ENCODE measurements at regions not wholly inside any gene's neighbourhood (a gene's known extent, or its start where the extent isn't known, plus 50 kb on each side); places are given as distances from the start of the nearest gene placed in this dataset.

DNA sequence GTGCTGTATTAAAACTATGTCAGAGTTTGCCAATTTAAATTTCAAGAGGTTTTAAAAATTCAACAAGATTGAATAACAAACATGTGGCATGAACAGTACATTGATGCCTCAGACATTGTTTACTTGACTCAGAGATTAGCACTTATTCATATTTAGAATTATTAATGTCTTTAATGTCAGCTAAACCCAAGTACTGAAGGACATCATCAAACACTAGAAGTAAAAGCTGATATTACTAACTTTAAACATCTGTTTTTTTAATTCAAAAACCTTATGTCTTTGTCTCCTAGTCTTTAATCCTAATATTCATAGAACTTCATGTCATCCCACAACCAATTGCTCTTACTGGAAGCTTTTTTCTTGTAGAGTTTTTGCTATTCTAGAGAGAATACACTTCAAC, 406.2 kb upstream of the PCDH7 start:
- no peak for DNase-seq (ENCODE audit: low read depth)

DNA sequence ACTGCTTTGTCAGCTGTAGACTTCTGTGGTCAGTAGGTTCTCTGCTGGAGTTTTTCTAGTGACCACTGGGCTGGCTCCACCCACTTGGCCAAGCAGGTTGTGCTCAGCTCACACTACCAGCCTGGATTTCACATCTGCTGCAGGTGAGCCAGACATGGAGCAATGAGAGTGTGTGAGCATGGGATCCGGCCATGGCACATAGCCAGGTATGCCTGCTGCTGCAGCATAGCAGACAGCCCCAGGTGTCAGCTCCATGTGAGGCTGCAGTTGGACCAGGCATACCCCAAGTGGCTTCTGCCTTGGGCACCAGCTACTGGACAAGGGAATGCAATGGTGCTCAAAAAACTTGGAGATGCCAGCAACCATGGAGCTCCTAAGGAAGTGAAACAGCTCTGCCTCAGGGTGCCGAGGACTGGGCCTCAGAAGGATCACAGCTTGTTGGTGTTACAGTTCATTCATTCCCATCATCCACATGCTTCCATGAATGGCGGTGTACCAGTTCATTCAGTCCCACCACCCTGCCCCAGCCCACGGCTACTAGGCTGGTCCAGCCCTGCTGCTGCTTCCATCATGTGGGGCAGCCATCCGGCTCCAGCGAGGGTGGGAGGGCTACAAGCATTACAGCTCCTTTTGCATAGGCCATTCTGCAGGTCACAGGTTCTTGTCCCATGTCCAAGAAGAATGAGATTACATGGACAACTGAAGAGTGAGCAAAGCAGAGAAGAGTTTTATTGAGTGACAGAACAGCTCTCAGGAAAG, 389.1 kb upstream of the PCDH7 start:
- DNase-seq (ENCODE audit: low read depth): no peak

DNA sequence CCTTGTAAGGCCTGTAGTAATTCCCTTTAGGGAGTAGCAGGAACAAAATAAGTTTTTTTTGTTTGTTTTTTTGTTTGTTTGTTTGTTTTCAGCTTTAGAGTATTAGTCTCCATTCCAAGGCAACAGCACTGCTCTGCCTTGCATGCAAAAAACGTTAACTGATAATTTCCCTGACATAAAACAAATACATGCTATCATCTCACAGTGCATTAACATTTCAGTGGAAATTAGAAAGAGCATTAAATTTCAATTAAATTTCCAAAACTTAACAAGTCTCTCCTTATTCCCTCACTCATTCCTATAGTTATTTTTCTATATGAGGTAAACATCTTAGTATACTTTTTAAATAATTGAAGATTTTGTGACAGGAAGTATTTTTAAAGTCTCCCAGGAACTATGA, 378.4 kb upstream of the PCDH7 start:
- no peak for DNase-seq (ENCODE audit: low read depth)

DNA sequence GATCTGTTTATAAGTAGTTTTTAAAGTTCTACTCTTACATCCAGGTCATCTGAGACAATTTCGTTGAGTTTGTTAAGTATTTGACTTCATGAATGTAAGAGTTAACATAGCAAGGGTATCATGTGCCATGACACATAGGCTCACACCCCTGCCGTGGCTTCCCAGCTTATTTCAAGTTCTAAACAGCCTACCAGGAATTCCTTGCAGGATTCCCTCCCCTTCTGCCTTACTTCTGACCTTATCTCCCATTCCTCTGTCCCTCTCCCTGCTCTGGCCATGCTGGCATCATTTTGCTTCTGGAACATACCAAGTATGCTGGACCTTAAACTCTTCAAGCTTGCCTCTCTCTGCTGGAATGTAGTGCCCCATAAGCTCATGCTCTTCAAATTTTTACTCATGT, 369.9 kb upstream of the PCDH7 start:
- DNase-seq (ENCODE audit: low read depth): no peak

DNA sequence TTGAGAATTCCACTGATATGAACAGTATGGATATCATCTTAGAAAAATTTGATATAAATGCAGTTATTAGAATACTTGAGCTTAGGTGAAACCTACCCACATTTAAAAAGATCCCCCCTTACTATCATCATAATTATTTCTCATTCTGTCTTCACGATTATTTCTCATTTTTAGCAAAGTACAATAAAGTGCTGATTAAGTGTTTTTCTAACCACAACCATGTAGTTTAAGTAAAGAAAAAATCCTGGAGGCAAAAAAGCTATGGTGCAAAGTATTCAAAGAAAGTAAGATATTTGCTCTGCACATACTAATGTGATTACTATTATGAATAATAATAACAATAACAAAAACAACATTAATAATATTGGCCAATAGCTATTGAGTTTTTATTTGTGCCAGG, 365.6 kb upstream of the PCDH7 start:
- no peak for DNase-seq (ENCODE audit: low read depth)

DNA sequence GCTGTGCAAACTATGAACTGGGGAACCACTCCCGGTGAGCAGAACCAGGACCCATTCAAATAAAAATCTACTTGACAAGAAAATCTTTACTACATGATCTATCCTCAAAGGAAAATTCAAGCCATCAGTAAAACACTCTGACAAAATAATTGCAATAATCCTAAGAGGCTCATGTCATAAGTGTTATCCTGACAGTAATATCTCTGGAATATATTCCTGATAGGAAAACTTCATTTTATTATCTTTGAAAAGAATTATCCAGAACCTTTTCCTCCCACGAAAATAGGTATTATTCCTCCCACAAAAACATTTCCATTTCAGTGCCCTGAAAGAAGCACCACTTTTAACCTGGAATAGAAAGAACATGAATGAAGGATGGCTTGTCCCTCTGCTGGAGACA, 357.7 kb upstream of the PCDH7 start:
- DNase-seq (ENCODE audit: low read depth): no peak

DNA sequence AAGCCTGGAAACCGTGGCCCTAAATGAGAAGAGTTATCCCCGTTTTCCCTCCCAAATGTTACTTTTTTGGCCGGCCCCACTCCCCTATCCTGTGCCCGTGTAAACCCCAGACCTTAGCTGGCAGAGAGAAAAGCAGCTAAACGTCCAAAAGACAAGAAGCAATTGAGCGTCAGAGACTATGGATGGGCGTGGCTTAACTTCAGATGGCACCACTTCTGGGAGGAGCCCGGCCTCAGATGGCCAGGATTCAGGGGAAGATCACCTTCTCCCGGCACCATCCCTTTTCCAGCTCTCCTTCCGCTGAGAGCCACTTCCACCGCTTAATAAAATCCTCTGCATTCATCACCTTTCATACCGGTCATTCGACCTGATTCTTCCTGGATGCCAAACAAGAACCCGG, 350.1 kb upstream of the PCDH7 start:
- peak; percentile 10 for DNase-seq (ENCODE audit: low read depth)

DNA sequence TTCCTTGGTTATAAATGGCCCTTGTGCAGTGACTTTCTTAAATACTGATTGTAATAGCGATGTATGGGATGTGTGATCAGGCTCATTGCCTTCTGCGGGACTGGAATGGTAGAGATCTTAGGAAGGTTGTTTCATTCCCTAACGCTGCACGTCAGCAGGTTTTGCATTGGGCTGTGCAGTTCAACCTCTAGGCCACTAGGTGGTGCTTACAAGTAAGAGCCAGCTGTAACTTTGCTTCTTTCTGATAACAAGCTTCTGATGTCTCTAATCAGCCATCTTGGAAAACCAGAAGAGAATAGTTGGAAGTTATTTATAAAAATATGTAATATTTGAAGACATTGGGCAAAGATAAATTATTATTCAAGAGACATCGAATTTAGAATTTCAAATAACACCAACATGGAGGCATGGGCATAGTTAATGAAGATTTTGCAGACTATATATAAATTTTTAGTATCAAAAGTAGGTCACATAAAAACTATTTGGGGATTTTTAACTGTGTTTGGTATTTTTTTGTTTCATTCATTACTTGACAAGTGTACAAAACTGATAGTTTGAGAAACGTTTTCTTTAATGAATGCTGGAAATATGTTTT, 339.7 kb upstream of the PCDH7 start:
- peak; percentile 52 for DNase-seq (ENCODE audit: low read depth)

DNA sequence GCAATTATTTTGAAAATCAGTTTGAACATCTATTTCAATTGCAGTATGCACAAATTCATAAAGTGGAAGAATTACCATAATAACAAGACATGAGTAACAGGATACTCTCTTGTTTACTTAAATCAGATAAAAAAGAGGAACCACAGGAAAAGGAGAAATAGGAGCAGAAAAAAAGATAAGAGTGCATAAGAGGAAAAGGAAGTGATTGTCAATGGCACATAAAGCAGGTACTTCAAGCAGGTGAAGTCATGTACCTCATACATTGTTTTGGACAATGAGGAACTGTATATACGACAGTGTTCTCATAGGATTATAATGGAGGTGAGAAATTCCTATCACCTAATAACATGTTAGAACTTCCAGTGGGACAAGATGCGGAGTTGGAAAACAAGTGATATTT, 334.5 kb upstream of the PCDH7 start:
- no peak for DNase-seq (ENCODE audit: low read depth)

DNA sequence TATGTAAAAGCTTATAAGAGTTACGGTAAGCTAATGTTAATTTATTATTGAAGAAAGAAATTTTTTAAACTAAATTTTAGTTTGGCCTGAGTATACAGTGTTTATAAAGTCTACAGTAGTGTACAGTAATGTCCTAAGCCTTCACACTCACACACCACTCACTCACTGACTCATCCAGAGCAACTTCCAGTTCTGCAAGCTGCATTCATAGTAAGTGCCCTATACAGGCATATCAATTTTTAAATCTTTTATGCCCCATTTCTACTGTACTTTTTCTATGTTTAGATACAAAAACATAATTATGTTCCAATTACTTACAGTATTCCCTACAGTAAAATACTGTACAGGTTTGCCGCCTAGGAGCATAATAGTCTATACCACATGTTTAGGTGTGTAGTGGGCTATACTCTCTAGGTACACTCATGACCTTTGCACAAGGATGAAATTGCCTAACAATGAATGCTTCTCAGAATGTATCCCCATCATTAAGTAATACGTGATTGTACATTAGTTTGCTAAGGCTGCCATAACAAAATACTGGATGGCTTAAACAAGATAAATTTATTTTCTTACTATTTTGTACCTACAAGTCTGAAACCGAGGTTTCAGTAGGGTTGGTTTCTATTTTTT, 333.8 kb upstream of the PCDH7 start:
- DNase-seq (ENCODE audit: low read depth): peak; percentile 40

DNA sequence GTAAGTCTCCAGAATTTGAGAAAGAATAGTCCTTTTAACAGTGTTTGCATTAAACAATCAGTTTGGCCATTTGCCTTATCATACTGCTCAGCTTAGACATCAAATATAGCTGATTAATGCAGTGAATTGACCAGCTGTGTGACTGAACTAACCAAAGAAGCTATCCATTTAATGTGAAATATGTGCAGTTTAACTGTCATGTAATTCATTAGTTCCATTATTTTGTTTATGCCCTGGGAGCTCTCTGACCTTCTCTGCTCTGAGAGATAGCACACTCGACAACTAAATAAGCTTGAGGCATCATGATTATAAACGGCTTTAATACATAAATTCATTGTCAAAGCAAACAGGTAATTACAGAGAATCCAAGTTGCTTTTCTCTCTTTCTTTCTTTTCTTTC, 324.3 kb upstream of the PCDH7 start:
- no peak for DNase-seq (ENCODE audit: low read depth)

DNA sequence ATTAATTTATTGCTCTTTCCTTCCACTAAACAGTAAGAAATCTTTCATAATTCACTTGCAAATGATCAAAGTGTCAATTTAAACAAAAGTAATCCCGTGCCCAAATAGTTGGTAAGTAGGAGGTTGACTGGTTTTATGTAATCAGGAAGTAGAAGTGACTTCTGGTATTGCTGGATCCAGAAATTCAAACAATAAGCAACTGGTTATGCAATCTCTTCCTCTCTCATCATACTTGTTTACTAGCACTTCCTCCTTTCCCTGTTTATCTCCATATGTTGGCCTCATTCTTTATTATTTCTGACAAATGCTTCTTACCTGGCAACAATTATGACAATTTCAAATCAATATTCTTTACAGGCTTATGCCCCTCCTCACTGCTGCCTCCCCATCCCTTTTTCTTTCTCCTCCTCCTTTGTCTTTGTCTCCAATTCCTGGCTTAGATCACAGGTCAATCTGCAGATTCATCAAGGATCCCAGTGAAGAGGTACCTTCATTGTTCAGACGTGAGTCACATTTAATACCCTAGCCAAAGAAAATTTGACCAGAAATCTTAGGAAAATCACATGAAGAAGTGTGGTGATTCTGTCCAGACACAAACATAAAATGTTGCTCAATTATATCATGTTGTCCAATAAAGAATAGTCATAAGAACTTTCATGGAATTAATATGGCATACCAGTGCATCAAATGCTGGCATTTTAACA, 323.2 kb upstream of the PCDH7 start:
- DNase-seq (ENCODE audit: low read depth): peak; percentile 25

DNA sequence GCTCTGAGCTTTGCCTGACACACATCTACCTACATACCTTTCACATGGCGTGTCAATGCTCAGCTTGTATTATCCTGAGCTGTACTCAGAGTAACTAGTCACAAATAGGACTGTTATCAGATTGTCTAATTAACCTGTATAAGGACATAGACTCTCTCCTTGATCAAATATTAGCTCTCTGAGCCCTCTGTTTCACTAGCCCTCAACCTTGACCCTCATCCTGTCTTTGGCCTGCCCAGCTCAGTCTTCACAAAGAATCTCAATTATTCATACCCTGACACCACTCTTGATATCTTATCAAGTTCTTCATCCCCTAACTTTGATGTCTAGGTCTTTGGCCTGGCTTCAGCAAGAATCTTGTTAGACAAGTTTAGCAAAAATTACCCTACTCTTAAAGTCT, 320.7 kb upstream of the PCDH7 start:
- peak; percentile 14 for DNase-seq (ENCODE audit: low read depth)

DNA sequence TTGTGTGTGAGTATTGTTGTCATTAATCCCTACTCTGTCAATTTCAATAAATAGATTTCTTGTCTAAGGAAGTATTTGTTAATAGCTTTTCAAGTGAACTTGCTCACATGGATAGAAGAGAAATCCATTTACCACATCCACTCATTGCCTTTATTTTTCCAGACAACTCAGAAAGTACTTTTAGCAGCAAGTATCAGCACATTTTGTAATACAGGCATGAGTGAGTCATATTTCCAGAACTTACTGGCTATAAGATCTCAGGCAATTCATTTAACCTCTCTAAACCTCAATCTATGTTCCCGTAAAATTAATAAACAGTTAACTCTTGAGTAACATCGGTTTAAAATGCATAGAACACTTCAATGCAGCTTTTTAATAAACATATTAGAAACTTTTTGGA, 317.9 kb upstream of the PCDH7 start:
- no peak for DNase-seq (ENCODE audit: low read depth)

DNA sequence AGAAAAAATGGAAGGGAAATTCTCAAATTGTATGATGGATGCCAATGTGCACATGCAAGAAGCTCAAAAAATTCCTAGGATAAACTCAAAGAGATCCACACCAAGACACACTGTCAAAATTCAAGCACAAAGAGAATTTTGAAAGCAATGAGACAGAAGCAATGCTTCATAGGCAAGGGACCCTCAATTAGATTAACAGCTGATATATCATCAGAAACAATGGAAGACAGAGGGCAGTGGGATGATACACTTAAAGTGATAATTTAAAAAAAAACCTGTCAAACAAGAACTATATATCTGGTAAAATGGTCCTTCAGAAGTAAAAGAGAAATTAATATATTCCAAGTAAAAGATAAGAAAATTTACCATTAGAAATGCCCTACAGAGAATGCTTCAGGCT, 306.3 kb upstream of the PCDH7 start:
- DNase-seq (ENCODE audit: low read depth): no peak

DNA sequence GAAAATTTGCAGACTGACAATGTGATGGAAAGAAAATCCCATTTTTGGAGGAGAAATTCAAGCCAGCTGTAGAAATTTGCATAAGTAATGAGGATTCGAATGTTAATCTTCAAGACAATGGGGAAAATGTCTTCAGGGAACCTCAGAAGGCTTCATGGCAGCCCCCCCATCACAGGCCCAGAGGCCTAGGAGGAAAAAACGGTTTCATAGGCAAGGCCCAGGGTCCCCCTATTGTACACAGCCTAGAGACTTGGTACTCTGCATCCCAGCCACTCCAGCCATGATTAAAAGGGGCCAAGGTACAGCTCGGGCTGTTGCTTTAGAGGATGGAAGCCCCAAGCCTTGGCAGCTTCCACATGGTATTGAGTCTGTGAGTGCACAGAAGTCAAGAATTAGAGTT, 303.6 kb upstream of the PCDH7 start:
- DNase-seq (ENCODE audit: low read depth): no peak

DNA sequence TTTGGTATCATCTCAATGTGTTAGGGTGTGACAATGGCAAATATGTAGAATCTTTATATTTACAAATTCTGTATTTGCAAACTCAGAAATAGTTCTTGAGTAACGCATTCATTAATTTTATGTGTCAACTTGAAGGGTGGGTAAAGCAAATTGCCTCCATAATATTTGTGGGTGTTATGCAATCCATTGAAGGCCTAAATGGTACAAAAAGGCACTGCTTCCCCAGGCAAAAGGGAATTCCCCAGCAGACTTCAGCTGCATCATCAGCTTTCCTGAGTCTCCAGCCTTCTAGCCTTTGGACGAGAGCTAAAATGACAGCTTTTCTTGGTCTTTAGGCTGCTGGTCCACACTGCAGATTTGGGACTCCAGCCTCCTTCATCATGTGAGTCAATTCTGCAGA, 292.2 kb upstream of the PCDH7 start:
- no peak for DNase-seq (ENCODE audit: low read depth)

DNA sequence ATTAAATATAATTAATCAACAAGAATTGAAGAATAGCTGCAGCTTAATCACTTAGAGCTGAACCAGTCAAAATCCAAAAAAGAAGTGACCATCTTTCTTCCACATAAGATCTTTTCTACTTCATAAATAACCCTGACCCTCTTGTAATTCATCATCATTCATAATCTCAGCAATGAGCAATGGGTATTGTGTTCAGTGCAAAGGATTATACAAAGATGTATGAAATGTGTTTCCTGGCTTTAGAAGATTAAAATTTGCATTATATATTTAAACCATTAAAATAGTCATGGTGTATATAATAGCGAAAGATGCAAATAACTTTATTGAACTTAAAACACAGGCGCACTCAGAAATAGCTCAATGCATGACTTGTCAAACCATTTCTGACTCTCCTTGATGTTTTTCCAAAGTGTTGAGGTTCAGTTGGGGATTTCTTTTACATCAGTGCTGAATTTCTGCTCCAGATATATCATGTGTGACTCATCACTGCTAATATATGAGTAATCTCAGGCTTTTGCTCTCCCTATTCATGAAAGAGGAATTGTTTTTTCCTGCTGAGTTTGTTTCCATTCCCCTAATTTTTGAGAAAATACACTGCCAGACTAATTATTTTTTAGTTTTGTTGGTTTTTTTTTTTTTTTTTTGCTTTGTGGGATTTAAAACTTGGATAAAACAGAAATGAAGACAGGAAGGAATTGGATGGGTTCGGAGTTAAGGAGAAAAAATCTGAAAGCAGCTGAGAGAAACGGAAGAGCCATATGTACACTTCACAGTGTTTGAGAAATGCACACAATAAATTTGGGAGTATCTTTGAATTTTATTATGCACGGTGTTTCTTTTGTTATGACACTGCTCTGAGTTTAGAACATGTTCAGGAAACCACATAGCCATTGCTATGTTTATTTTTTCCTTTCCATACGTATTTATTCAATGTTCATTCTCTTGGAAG, 290.1 kb upstream of the PCDH7 start:
- peak; percentile 39 for DNase-seq (ENCODE audit: low read depth)

DNA sequence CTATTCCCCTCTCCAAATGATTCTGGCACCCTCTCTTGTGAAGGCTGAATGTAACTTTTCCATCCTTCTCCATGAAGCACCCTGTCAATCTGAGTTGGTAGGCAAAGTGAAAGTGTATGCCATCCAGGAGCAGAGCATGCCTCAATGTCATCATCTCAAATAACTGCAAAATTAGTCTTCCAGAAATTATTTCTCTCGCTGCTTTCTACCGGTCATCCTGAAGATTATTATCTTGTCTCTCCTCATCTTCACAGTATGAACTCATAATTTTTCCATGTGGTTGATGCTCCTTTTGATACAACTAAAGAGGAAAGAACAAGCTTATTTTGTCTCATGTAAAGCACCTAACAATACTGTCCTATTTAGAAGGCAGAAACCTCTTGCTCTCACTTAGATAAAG, 285.5 kb upstream of the PCDH7 start:
- DNase-seq (ENCODE audit: low read depth): no peak

DNA sequence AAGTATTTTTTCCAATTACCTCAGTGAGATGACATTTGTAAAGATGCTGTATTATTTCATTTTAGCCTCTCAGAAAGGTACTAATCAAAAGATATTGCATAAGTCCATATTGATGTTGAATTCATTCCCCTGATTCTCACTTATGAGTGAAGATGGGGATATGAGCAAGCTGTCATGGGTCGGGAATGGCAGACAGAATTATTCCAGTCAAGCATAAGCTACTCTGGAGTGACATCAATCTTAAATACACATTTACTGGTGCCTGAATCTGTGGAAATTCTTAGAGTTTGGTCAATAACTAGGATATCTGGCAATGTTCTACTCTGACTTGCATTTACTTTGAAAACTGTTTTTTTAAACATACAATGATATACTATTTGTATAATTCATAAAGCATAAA, 283.8 kb upstream of the PCDH7 start:
- DNase-seq (ENCODE audit: low read depth): no peak

DNA sequence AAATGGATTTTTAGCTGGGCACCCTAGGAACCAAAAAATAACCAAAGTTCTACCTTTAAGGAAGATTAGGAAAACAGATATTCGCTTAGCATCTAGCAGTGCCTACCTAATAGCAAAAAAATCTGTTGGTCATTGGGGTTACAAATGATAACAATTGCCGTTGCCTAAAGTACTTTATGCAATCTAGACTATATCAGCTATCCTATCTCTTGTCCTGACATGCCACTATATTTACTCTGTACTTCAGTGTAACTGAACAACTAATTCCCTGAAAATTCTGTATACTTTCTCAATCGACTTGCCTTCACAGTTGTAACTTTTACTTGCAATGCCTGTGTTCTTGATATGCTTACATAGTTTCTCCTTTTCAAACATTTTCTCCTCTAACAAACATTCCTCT, 282.9 kb upstream of the PCDH7 start:
- no peak for DNase-seq (ENCODE audit: low read depth)

DNA sequence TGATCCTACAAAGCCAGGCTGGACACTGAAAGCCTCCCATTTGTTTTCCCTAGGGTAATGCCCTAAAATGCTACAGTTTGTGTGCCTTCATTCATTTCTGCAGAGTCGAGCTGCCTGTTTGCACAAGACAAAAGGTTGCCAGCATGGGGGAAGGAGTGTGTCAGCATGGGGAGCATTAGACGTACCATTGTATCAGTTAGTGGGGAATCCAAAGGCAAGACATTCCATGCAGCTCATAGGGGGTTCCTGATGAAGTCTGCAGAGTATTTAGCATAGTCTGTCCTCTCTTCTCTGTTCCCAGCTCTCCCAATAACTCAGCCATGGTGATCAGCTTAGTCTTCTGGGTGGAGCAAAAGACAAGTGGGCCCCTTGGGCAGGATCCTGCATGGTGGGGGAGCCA, 276.9 kb upstream of the PCDH7 start:
- no peak for DNase-seq (ENCODE audit: low read depth)
